RPMI7951 (cell line): ENCODE measurements at regions not wholly inside any gene's neighbourhood (a gene's known extent, or its start where the extent isn't known, plus 50 kb on each side); places are given as distances from the start of the nearest gene placed in this dataset.
A peak's percentile ranks its signal among the peaks of the same experiment; 100 is the strongest.

ENCODE experiments used
- DNase-seq: peaks from one replicate; pipeline ENCODE4 v3.0.0-alpha.2; 2012; ENCODE audit warnings: low read depth

DNA sequence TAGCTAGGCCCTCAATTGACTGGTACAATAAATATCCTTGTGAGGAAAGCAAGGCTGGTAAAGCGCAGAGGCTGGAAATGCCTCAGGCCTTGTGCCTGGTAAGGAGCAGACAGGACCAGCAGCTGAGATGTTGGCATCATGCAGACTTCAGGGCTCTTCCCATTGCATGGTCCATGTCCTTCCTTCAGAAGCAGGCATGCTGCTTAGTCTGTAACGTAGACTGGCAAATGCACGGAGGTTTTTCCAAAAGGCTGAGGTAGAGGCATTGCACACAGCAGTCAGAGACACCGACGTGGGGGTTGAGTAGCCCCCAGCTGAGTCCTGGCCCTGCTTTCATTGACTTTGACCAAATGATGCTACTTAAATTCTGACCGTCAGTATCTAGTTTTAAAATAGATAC lies 87.1 kb downstream of the ADRB2 start:
- DNase-seq, result no peak

DNA sequence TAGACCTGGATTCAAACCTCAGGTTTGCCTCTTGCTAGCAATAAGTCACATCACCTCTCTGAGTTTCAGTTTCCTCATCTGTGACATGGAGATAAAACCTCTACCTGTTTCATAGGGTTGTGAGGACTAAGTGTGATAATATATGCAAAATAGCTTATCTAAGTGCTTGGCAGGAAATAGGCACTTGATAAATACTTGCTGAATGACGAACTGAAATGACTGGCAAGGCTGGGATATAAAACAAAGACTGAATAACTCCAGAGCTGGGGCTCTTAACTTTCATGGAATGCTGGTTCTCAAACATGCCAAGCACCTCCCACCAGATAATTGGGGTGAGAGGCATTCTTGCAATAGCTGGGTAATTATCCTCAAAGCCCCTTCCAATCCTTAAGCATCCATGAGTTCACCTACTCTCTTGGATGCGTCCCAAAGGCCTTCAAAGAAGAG lies 87.6 kb downstream of the ADRB2 start:
- peak; percentile 69 for DNase-seq

GRCh38 chr5:148915224-148915817 lies 88.9 kb downstream of the ADRB2 start:
- DNase-seq, result no peak

GRCh38 chr5:148920646-148921288 lies 94.4 kb downstream of the ADRB2 start:
- DNase-seq, result no peak

GRCh38 chr5:148921350-148921749 lies 94.9 kb downstream of the ADRB2 start:
- DNase-seq, result no peak

DNA sequence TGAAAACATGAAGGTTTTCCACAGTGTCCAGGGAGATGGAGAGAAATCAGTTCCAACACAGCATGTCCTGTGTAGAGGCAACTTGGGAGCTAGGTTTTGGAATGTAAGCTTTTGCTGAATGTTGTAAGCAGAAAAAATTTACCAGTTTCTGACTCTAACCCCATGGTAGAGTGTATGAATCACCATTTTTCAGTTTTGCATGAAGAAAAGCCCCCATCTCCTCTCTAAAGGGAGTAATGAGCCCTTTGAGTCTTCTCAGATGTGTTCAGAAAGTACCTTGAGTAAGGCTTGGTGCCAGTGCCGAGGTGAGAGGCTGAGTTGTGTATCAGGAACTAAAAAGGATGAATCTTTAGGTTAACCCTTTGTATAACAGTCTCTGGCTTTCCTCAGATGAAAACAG lies 96.2 kb downstream of the ADRB2 start:
- no peak for DNase-seq

GRCh38 chr5:148923023-148923422 lies 96.6 kb downstream of the ADRB2 start:
- DNase-seq, result no peak

- DNase-seq, result no peak
Measured at GRCh38 chr5:148924817-148925216, 98.4 kb downstream of the ADRB2 start.

- no peak for DNase-seq
Measured at GRCh38 chr5:148926207-148926606, 99.8 kb downstream of the ADRB2 start.

GRCh38 chr5:148927307-148927946 lies 101.0 kb downstream of the ADRB2 start:
- no peak for DNase-seq

DNA sequence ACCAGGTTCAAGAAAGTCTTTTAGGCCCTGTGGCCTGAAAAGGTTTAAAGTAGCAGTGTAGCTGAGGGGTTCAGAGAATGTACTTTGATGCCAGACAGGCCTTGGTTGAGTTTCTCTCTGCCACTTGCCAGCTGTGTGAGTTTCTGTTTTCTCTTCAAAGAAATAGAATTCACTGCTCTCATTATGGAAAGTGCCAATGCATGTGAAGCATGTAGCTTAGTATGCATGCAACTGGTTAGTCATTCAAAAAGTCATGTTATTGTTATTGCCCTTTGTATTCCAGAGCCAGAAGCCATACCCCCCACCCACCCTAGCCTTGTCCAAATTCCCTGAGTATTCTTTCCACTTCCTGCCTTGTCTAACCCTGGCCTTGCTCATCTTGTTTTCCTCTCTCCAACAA lies 101.7 kb downstream of the ADRB2 start:
- no peak for DNase-seq

GRCh38 chr5:148931453-148932057 lies 105.1 kb downstream of the ADRB2 start:
- no peak for DNase-seq

- no peak for DNase-seq
Measured at GRCh38 chr5:148932355-148932935, 106.0 kb downstream of the ADRB2 start.

GRCh38 chr5:148933903-148934432 lies 107.6 kb downstream of the ADRB2 start:
- DNase-seq, result no peak

GRCh38 chr5:148934895-148935400 lies 108.5 kb downstream of the ADRB2 start:
- no peak for DNase-seq

DNA sequence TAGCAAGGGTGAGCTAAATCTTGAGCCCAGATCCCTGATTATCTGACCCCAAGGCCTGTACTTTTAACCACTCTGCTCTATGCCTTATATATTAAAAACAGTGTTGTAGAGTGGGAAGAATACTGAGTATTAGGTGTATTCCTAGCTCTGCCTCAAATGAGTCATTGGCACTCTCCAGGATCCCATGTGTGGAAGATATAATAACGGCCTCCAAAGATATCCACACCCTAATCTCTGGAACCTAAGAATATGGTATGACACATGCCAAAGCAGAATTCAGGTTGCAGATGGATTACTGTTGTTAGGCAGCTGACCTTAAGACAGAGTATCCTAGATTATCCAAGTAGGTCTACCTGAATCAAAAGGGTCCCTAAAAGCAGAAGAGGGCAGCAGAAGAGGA lies 110.8 kb downstream of the ADRB2 start:
- peak; percentile 21 for DNase-seq

GRCh38 chr5:148937830-148938521 lies 111.6 kb downstream of the ADRB2 start:
- DNase-seq, result no peak

DNA sequence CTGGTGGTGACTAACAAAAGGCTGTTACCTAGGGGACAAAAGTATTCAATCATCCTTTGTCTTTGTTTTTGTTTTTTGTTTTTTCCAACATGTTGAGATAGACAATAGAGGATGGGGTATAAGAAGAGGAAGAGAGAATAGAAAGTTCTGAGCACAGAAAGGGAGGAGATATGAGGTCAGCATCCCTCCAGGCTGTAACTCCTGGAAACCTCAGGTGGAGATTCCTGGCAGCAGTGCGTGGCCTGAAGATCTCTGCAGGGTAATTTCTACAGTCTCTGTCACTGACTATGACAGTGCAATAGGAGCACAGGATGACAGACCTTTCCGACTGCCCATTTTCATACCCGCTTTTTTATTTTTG lies 112.1 kb downstream of the ADRB2 start:
- no peak for DNase-seq

DNA sequence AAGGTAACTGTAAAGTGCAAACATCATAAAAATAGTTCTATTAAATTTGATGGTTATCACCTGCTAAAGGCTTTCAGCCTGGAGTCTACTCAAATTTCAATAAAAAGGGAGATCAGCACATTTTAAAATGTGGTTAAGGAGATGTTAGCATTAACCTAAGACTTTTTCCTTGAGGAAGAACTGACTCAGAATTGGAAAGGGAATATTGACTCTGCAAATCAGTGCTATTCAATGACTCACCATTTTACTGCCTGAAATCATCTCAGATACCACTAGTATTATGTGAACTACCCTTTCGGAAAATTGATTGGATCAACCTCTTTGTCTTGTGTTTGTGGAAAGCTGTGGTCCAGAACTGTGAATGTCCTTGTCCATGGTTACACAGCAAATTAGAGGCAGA lies 113.3 kb downstream of the ADRB2 start:
- peak; percentile 43 for DNase-seq

DNA sequence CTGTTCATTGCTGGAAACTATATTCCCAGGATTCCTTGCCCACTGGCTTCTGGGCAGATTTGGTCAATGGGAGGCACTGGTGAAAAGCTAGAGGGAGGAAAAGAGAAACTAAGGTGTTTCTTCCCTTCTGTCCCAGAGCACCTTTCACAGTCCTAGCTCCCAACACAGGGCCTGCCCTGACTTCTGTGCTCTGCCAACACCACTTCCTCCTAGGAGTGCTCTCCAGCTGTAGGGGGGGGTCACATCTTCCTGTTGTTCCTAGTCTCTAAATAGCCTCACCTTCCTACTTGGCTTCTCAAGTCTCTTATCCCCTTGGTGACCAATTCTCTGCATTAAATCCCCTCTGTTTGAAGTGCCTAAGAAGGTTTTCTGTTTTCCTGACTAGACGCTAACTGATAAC lies 115.4 kb downstream of the ADRB2 start:
- no peak for DNase-seq

DNA sequence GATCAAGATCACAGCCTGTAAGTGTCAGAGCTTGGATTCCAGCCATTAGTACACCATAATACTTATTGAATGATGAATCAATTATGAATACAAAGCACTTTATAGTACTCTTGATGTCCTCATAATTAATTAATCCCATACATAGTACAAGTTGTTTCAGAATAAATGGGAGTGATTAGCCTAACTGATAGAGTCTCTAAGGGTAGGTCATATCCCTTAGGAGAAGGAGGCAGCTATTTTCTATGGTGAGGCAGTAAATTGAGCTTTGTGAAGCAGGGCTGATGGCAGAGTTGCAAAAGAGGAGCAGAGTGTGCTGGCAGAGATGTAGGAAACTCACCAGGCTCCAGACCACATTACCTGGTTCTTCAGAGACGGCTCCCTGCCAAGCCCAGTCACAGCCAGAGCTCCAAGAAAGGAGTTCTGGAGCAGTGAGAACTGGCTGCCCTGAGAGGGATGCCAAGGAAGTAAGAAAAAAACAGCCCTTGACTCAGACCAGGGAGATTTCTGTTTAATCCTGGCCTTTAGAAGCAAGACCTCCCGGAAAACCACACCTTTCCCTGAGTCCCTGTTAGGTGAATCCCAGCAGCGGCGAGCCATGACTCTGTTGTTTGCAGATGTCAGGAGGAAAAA lies 112.9 kb downstream of the SH3TC2 start:
- DNase-seq, result no peak
